HG03139 (cell line): ENCODE measurements at regions not wholly inside any gene's neighbourhood (a gene's known extent, or its start where the extent isn't known, plus 50 kb on each side); places are given as distances from the start of the nearest gene placed in this dataset.

Source experiments
- ATAC-seq: cut with Tn5 transposase; IDR thresholded peaks from one replicate; pipeline ENCODE4 v1.9.1; 2021; ENCODE audit not compliant: unreplicated experiment

GRCh38 chr2:53268626-53269025, 499.0 kb upstream of the CHAC2 start:
- ATAC-seq, result no peak

DNA sequence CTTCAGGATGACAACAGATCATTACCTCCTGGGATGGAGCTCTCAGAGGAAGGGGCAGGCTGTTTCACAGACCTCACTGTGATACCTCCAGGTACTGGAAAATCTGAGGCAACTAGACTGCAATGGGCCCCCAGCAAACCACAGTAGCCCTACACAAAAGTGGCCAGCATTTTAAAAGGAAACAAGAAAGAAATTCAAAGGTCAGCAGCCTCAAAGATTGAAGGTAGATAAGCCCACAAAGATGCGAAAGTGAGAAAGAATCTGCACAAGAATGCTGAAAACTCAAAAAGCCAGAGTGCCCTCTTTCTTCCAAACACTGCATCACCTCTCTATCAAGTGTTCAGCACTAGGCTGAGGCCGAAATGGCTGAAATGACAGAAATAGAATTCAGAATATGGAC, 499.5 kb upstream of the CHAC2 start:
- no peak for ATAC-seq

GRCh38 chr2:53265544-53266299, 501.9 kb upstream of the CHAC2 start:
- no peak for ATAC-seq

GRCh38 chr2:53260568-53260967, 507.0 kb upstream of the CHAC2 start:
- ATAC-seq, result no peak

DNA sequence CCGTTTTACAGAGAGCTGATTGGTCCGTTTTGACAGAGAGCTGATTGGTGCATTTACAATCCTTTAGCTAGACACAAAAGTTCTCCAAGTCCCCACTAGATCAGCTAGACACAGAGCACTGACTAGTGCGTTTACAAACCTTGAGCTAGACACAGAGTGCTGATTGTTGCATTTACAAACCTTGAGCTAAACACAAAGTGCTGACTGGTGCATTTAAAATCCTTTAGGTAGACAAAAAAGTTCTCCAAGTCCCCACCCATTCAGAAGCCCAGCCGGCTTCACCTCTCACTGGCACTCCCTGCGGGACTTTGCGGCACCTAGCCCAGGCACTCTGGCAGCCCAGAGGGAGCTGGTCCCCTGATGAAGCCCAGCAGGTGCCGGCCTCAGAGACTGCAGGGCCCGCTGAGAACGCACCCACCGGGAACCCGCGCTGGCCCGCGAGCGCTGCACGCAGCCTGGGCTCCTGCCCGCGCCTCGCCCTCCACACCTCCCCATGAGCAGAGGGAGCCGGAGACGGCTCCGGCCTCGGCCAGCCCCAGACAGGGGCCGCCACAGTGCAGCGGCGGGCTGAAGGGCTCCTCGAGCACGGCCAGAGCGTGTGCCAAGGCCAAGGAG, 508.1 kb upstream of the CHAC2 start:
- no peak for ATAC-seq

- ATAC-seq, result no peak
Observed at GRCh38 chr2:53257287-53257686, 510.3 kb upstream of the CHAC2 start.

DNA sequence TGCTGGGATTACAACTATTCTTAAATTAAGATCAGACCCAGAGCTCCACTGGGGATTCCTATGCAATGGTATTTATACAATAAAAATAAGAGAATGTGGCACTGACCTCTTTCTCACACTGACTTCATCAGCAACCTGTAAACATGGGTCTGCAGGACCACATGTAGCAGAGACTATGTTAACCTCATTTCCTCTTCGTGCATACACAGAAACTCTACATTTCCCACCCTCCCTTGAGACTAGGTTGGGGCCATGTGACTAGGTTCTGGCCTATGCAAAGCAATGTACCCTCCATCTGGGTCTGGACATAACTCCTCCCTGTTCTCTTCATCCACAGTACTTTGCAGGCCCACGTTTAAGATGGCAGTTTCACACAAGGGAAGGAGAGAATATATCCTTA, 514.4 kb upstream of the CHAC2 start:
- ATAC-seq, result no peak

DNA sequence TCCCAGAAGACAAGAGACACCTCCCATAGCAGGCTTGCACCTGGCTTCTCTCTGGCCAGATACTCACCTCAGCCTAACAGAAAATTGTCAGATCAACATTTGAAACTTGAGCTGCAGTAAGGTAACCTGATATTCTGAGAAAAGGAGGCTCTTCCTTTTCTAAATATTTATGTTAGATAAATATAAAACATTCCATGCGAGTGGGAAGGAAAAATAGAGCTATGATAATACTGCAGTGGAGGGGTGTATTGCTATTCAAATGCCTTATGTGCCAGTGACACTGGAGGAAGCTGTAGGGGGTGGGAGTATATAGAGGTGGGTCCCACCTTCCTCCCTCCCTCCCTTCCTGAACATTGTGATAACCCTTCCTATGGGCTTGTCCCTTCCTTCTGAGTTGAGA, 515.5 kb upstream of the CHAC2 start:
- ATAC-seq, result no peak

DNA sequence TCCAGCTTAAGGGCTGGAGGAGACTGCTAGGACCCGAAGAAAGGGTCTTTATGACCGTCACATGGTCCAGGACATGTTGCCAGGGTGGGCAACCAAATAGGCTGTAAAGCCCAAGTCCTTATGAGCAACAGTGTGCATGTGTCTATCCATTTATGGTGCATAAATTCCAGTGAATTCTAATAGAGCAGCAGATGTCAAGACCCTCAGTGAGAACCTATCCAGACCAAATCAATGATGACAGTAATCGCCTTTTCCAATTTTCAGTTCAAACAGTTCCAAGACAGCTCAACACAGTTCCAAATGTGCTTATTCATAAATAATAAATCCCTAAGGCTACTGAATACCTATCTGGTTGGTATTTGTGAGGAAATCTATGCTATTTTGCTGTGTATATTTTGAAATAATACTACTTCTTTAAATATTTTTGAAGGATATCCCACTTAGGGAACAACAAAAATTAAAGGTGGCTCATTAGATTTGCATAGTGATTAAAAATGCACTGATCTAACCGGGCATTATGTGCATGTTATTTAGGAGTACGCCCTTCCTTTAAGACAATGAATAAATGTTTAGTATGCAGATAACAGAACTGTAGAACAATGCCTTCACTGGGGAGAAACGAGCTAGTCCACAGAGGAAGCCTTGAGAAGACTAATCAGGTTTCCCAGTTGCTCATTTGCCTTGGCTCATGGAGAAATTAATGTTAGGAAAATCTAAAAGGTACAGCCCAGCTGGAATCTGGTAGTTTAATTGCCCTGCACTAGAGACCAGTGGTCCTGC, 519.5 kb upstream of the CHAC2 start:
- ATAC-seq, result no peak

GRCh38 chr2:53243430-53243829, 524.2 kb upstream of the CHAC2 start:
- ATAC-seq, result no peak

DNA sequence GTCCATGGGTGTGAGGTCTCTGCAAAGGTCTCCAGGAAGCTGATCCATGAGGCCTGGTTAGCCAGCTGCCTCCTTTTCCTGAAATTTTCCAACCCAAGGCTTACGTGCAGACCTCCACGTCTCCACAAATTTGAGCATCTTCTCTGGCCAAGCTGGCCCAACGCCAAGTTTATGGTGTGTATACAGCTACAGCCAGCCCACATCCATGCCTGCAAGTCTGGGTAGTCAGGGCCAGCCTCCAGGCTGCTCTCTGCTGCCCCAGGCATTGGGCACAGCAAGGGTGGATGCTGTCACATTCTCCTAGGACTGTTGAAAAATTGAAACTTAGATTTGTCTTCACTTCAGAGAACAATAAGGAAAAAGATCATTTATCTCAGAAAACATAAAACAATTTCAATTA, 525.5 kb upstream of the CHAC2 start:
- no peak for ATAC-seq

GRCh38 chr2:53235836-53236582, 531.6 kb upstream of the CHAC2 start:
- no peak for ATAC-seq

- no peak for ATAC-seq
Observed at GRCh38 chr2:53234548-53234903, 533.1 kb upstream of the CHAC2 start.

GRCh38 chr2:53233759-53234547, 533.7 kb upstream of the CHAC2 start:
- no peak for ATAC-seq

- ATAC-seq, result no peak
Observed at GRCh38 chr2:53231908-53232307, 535.7 kb upstream of the CHAC2 start.

DNA sequence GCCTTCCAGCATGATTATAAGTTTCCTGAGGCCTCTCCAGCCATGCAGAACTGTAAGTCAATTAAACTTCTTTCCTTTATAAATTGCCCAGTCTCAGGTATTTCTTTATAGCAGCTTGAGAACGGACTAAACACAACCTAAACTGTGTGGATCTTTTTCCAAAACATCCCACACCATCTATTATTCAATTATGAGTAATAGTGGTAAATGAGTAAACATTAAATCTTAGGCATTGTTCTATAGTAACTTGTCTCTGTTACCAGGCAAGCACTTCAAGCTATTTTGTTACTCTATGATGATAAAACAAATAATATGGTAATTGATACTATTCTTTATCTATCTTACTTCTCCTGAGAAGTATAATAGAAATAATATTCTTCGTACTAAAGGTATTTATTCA, 536.9 kb upstream of the CHAC2 start:
- ATAC-seq, result no peak

DNA sequence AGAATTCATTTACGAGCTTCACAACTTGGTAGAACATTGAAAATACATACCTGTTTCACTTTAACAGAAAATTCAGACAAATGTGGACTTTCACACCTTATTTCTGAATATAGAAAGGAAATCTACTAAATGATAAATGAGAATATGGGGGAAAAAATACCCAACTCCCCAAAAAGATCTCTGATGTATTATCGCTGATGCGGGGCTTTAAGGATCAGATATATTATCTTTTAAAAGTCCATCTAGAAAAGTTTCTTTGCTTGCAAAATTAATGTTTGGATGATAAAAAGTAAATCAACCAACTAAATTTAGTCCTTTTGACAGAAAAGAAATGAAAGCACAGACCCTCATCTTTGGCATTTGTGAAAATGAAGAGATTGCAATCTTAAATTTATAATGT, 540.1 kb upstream of the CHAC2 start:
- no peak for ATAC-seq

- ATAC-seq, result no peak
Observed at GRCh38 chr2:53220969-53221368, 546.6 kb upstream of the CHAC2 start.

- ATAC-seq, result no peak
Observed at GRCh38 chr2:53217250-53217649, 550.4 kb upstream of the CHAC2 start.

- no peak for ATAC-seq
Observed at GRCh38 chr2:53216805-53217204, 550.8 kb upstream of the CHAC2 start.

GRCh38 chr2:53212576-53212975, 555.0 kb upstream of the CHAC2 start:
- ATAC-seq, result no peak
